ENCODE measurements at regions not wholly inside any gene's neighbourhood (a gene's known extent, or its start where the extent isn't known, plus 50 kb on each side); places are given as distances from the start of the nearest gene placed in this dataset.
"Not testable (repeated sequence)": the region's sequence is repeated elsewhere in the genome, so short reads cannot be mapped to it uniquely, and the experiment has no call there.

GRCh38 chrX:40879172-40879571 lies 143.8 kb upstream of the MED14 start:
- not testable (repeated sequence) for TF ChIP-seq CHD2 (IDR thresholded peaks at IDR 0.05; ENCODE audit: low read length, partially characterized antibody); CTCF (IDR thresholded peaks at IDR 0.05)

Measured in A549 (cell line).